B cell (primary cell): ENCODE measurements at regions not wholly inside any gene's neighbourhood (a gene's known extent, or its start where the extent isn't known, plus 50 kb on each side); places are given as distances from the start of the nearest gene placed in this dataset.

Experiments
- ATAC-seq: fragments of 200-7000 bp; cut with Tn5 transposase; one replicate; pipeline ENCODE4 v1.10.0; 2021; ENCODE audit warnings: low read depth, mild to moderate bottlenecking, moderate number of reproducible peaks, moderate library complexity
- CTCF ChIA-PET: fragments of 350-600 bp; sonication (Branson Sonifier 250); formaldehyde crosslinking; loops from one replicate; lab custom pipeline; 2021; ENCODE audit warnings: antibody characterized with exemption, inconsistent platforms; lab: Charles Lee
- POLR2A ChIA-PET: fragments of 350-600 bp; sonication (Branson Sonifier 250); formaldehyde crosslinking; loops from one replicate; lab custom pipeline; 2021; ENCODE audit warnings: antibody characterized with exemption; lab: Charles Lee
- DNase-seq: peaks from one replicate; pipeline ENCODE4 v3.0.0; 2013
- H2AFZ ChIP-seq: 2 replicates; pipeline ENCODE4 v1.6.1; 2012; ENCODE audit warnings: mild to moderate bottlenecking, low read depth, low read length; ENCODE audit not compliant: insufficient read depth, poor library complexity, severe bottlenecking
- H3K27ac ChIP-seq, 2 donors: 1 replicate in 1 of 2; 2 replicates in 1 of 2; pipeline ENCODE4 v1.5.1; 2012 to 2013; ENCODE audit warnings: low read length in 2 of 2, mild to moderate bottlenecking in 2 of 2, moderate library complexity in 1 of 2
- H3K27me3 ChIP-seq, 4 experiments: fragments of 200-600 bp in 1 of 4; sonication (generic) in 1 of 4; replicated peaks in 1 of 4; 1 replicate in 2 of 4; 2 replicates in 2 of 4; pipeline versions ENCODE4 v1.6.1 to v1.7.0; 2013 to 2016; ENCODE audit warnings: low read length in 3 of 4, mild to moderate bottlenecking in 2 of 4, mixed read lengths in 1 of 4, moderate library complexity in 1 of 4; ENCODE audit not compliant: insufficient read depth in 4 of 4, control insufficient read depth in 3 of 4; ENCODE audit errors: control extremely low read depth in 1 of 4
- H3K36me3 ChIP-seq, 2 experiments: replicated peaks in 1 of 2; 1 replicate in 1 of 2; 2 replicates in 1 of 2; pipeline versions ENCODE4 v1.6.1 to v1.7.1; 2013; ENCODE audit warnings: low read length in 1 of 2; ENCODE audit not compliant: insufficient read depth in 2 of 2, control insufficient read depth in 1 of 2; ENCODE audit errors: control extremely low read depth in 1 of 2, extremely low read depth in 1 of 2
- H3K4me1 ChIP-seq, 2 donors: fragments of 200-600 bp in 1 of 2; sonication (generic) in 1 of 2; 1 replicate in 1 of 2; 2 replicates in 1 of 2; pipeline versions ENCODE4 v1.5.1 to v1.6.1; 2013 to 2017; ENCODE audit warnings: low read length in 2 of 2; ENCODE audit not compliant: control insufficient read depth in 2 of 2, insufficient read depth in 2 of 2
- H3K4me2 ChIP-seq: replicated peaks from 2 replicates; pipeline ENCODE3; 2012; ENCODE audit warnings: mild to moderate bottlenecking, low read depth, low read length; ENCODE audit not compliant: poor library complexity, severe bottlenecking
- H3K4me3 ChIP-seq, 5 experiments: fragments of 200-600 bp in 1 of 5; sonication (generic) in 1 of 5; 1 replicate in 3 of 5; 2 replicates in 2 of 5; pipeline versions ENCODE4 v1.5.1 to v1.7.0; 2011 to 2016; ENCODE audit warnings: low read length in 4 of 5, mild to moderate bottlenecking in 4 of 5, low read depth in 2 of 5, control low read depth in 1 of 5, moderate library complexity in 1 of 5; ENCODE audit not compliant: insufficient read depth in 1 of 5; ENCODE audit errors: control extremely low read depth in 1 of 5, extremely low read depth in 1 of 5
- H3K79me2 ChIP-seq: fragments of 200-600 bp; sonication (generic); one replicate; pipeline ENCODE4 v1.6.0; 2016; ENCODE audit warnings: low read length; ENCODE audit not compliant: control insufficient read depth, insufficient read depth
- H3K9ac ChIP-seq: fragments of 200-600 bp; sonication (generic); 2 replicates; pipeline ENCODE4 v1.6.1; 2017; ENCODE audit warnings: mild to moderate bottlenecking, low read length, moderate library complexity
- H3K9me3 ChIP-seq, 3 donors: one replicate each; pipeline versions ENCODE4 v1.6.1 to v1.7.1; 2013; ENCODE audit warnings: low read length in 2 of 3; ENCODE audit not compliant: control insufficient read depth in 2 of 3, insufficient read depth in 1 of 3; ENCODE audit errors: control extremely low read depth in 1 of 3
- H4K20me1 ChIP-seq: 2 replicates; pipeline ENCODE4 v1.6.0; 2012; ENCODE audit warnings: mild to moderate bottlenecking, low read length; ENCODE audit not compliant: insufficient read depth, control insufficient read depth, poor library complexity, severe bottlenecking
- H3K27ac Mint-ChIP-seq: one replicate; pipeline ENCODE4 v1.8.0; 2021; ENCODE audit warnings: mixed read lengths
- H3K27me3 Mint-ChIP-seq: one replicate; pipeline ENCODE4 v1.8.0; 2021; ENCODE audit warnings: mixed read lengths
- H3K4me1 Mint-ChIP-seq: one replicate; pipeline ENCODE4 v1.8.0; 2021; ENCODE audit warnings: mixed read lengths
- H3K4me3 Mint-ChIP-seq: one replicate; pipeline ENCODE4 v1.8.0; 2021; ENCODE audit warnings: mixed read lengths
- H3K9me3 Mint-ChIP-seq: one replicate; pipeline ENCODE4 v1.8.0; 2022; ENCODE audit warnings: mixed read lengths; ENCODE audit not compliant: insufficient read depth
- CTCF ChIP-seq: fragments of 200-600 bp; IDR thresholded peaks from one replicate; pipeline ENCODE4 v1.8.0; 2022; ENCODE audit warnings: antibody characterized with exemption, mild to moderate bottlenecking
- EZH2 ChIP-seq: IDR thresholded peaks from 2 replicates; pipeline ENCODE4 v1.6.1; 2012; ENCODE audit warnings: borderline replicate concordance, low read depth, mild to moderate bottlenecking, moderate library complexity, low read length; ENCODE audit not compliant: insufficient read depth, poor library complexity, severe bottlenecking
- WGBS: methylation state at CpG from one replicate; pipeline ENCODE4 v1.1.5; 2013; ENCODE audit warnings: missing lambda C conversion rate; ENCODE audit not compliant: insufficient coverage; 5-methylcytosine and 5-hydroxymethylcytosine counted together
- intact Hi-C: fragments of 100-400 bp; cut with micrococcal nuclease; formaldehyde crosslinking; loops from one replicate; pipeline ENCODE4 v1.10.0; 2022

GRCh38 chr2:201971531-201972228 lies 62.0 kb upstream of the FZD7 start:
- H3K36me3 ChIP-seq, result no peaks in the 10 kb centered on the region
- peaks cover 0 to 12% (median 0%) of the 10 kb centered on the region in 3 donors for H3K9me3 ChIP-seq
- no peaks in the 10 kb centered on the region for H3K4me1 ChIP-seq
- H3K9me3 Mint-ChIP-seq, result peaks cover 3% of the 10 kb centered on the region
- intact Hi-C loops, result no loop called here
- H4K20me1 ChIP-seq, result no peaks in the 10 kb centered on the region
- no peak overlapping the region for H3K27ac Mint-ChIP-seq
- 61% methylated on average over 2 of the region's 5 CpGs for WGBS
- H2AFZ ChIP-seq, result no peak overlapping the region
- H3K4me2 ChIP-seq, result no peak overlapping the region
- H3K4me1 Mint-ChIP-seq, result no peaks in the 10 kb centered on the region
- H3K4me3 Mint-ChIP-seq, result no peak overlapping the region
- peaks cover 0 to 13% (median 0%) of the 10 kb centered on the region in 4 experiments for H3K27me3 ChIP-seq
- no peak overlapping the region for H3K9ac ChIP-seq
- no peak for ATAC-seq
- POLR2A ChIA-PET, result no interaction called here
- CTCF ChIA-PET, result no interaction called here
- no peak for DNase-seq
- no peak overlapping the region for H3K27ac ChIP-seq
- no peak overlapping the region for H3K4me3 ChIP-seq
- TF ChIP-seq CTCF, result no peak
- no peak for TF ChIP-seq EZH2
- H3K27me3 Mint-ChIP-seq, result peaks cover 16% of the 10 kb centered on the region
- no peaks in the 10 kb centered on the region for H3K79me2 ChIP-seq

DNA sequence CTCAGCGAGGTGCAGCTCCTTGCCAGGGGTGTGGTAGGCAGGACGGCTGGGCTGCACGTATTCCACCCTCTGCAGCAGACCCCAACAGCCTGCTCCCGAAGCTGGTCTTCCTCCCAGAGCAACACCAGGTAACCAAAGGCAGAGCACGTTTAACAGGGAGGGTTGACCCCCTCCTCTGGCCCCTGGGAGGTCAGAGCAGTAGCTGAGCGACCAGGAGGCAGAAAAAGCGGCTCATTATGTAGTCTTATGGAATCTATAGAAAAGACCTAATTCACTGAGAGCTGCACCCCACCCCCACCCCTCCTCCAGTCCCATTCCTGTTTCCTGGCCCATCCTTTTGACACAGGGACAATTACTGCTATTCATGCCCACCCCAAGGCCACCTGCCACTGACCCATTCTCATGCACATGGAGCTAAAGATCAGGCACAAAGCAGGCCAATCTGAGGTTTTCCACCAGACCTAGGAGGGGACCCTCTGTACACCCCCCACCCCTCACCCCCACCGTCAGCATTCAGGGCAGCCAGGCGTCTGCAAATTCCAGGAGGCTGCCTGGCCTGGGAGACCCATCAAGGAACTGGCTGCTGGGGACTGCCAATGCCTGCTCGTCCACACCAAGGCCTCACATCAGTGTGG lies 60.9 kb upstream of the FZD7 start:
- TF ChIP-seq EZH2 (no peak), CTCF (no peak)
- ATAC-seq (no peak), DNase-seq (no peak)
- H4K20me1 ChIP-seq, result no peaks in the 10 kb centered on the region
- 89% methylated on average over 5 of the region's 10 CpGs for WGBS
- H3K9ac ChIP-seq, result no peak overlapping the region
- ChIA-PET CTCF (interaction anchor here (1.0 kb wide), 1 partner anchor 205 kb away, joined by 3 read pairs; no protein-coding TSS in a partner anchor), POLR2A (no interaction called here)
- H3K9me3 ChIP-seq, result peaks cover 0 to 12% (median 0%) of the 10 kb centered on the region in 3 donors
- H3K27me3 Mint-ChIP-seq, result peaks cover 18% of the 10 kb centered on the region
- peaks cover 3% of the 10 kb centered on the region for H3K9me3 Mint-ChIP-seq
- no peaks in the 10 kb centered on the region for H3K4me1 Mint-ChIP-seq
- peaks cover 0 to 17% (median 0%) of the 10 kb centered on the region in 4 experiments for H3K27me3 ChIP-seq
- H3K4me3 ChIP-seq, result no peak overlapping the region
- no peak overlapping the region for H3K27ac Mint-ChIP-seq
- H2AFZ ChIP-seq, result no peak overlapping the region
- no peaks in the 10 kb centered on the region for H3K79me2 ChIP-seq
- no peaks in the 10 kb centered on the region for H3K4me1 ChIP-seq
- H3K27ac ChIP-seq, result no peak overlapping the region
- intact Hi-C loops, result no loop called here
- no peaks in the 10 kb centered on the region for H3K36me3 ChIP-seq
- no peak overlapping the region for H3K4me2 ChIP-seq
- no peak overlapping the region for H3K4me3 Mint-ChIP-seq
